KMS-11 (cell line): ENCODE measurements at regions not wholly inside any gene's neighbourhood (a gene's known extent, or its start where the extent isn't known, plus 50 kb on each side); places are given as distances from the start of the nearest gene placed in this dataset.

ENCODE experiments used
- H2AFZ ChIP-seq: fragments of 200-600 bp; sonication (generic); 2 replicates; pipeline ENCODE4 v1.6.1; 2016; ENCODE audit warnings: antibody characterized with exemption, mixed run types, low read depth
- H3K27ac ChIP-seq: fragments of 200-600 bp; sonication (generic); 2 replicates; pipeline ENCODE4 v1.6.1; 2016; ENCODE audit warnings: mild to moderate bottlenecking, mixed run types
- H3K27me3 ChIP-seq: fragments of 200-600 bp; sonication (generic); 2 replicates; pipeline ENCODE4 v1.6.1; 2017; ENCODE audit warnings: mild to moderate bottlenecking, low read depth, mixed run types, moderate library complexity; ENCODE audit not compliant: insufficient read depth
- H3K36me3 ChIP-seq: fragments of 200-600 bp; sonication (generic); 2 replicates; pipeline ENCODE4 v1.6.1; 2017; ENCODE audit warnings: mild to moderate bottlenecking, mixed run types; ENCODE audit not compliant: insufficient read depth
- H3K4me1 ChIP-seq: fragments of 200-600 bp; sonication (generic); 2 replicates; pipeline ENCODE4 v1.6.1; 2016; ENCODE audit warnings: mild to moderate bottlenecking, low read depth, mixed run types; ENCODE audit not compliant: poor library complexity, severe bottlenecking
- H3K4me2 ChIP-seq: fragments of 200-600 bp; sonication (generic); 2 replicates; pipeline ENCODE4 v1.7.0; 2016; ENCODE audit warnings: mild to moderate bottlenecking, mixed run types
- H3K4me3 ChIP-seq: fragments of 200-600 bp; sonication (generic); IDR thresholded peaks from 2 replicates; pipeline ENCODE4 v1.6.1; 2017; ENCODE audit warnings: low read depth, low read length, mixed read lengths; ENCODE audit not compliant: insufficient read depth
- H3K79me2 ChIP-seq: fragments of 200-600 bp; sonication (generic); 2 replicates; pipeline ENCODE4 v1.6.1; 2016; ENCODE audit warnings: low read depth, mixed run types; ENCODE audit not compliant: insufficient read depth
- H3K9ac ChIP-seq: fragments of 200-600 bp; sonication (generic); 2 replicates; pipeline ENCODE4 v1.6.1; 2016; ENCODE audit warnings: mild to moderate bottlenecking, mixed run types
- H4K20me1 ChIP-seq: fragments of 200-600 bp; sonication (generic); 2 replicates; pipeline ENCODE4 v1.6.1; 2016; ENCODE audit warnings: mild to moderate bottlenecking, mixed run types; ENCODE audit not compliant: insufficient read depth
- CTCF ChIP-seq: fragments of 200-600 bp; sonication (generic); conservative IDR thresholded peaks from 2 replicates; pipeline ENCODE4 v1.6.1; 2017; ENCODE audit warnings: low read depth, mild to moderate bottlenecking, antibody characterized with exemption, low read length, moderate library complexity, mixed read lengths

- no peaks in the 10 kb centered on the region for H3K4me1 ChIP-seq
- no peaks in the 10 kb centered on the region for H4K20me1 ChIP-seq
- no peak overlapping the region for H3K4me3 ChIP-seq
- H3K36me3 ChIP-seq, result no peaks in the 10 kb centered on the region
- H3K27ac ChIP-seq, result no peak overlapping the region
- H3K79me2 ChIP-seq, result no peaks in the 10 kb centered on the region
- no peak overlapping the region for H3K4me2 ChIP-seq
- no peak overlapping the region for H2AFZ ChIP-seq
- H3K9ac ChIP-seq, result no peak overlapping the region
- peak; percentile 68 for TF ChIP-seq CTCF
- H3K27me3 ChIP-seq, result no peaks in the 10 kb centered on the region
These were observed 268.3 kb upstream of the NETO1 start for GRCh38 chr18:73136134-73136533.

GRCh38 chr18:73124175-73124574 is 256.4 kb upstream of the NETO1 start:
- Histone ChIP-seq H2AFZ (no peak overlapping the region), H4K20me1 (no peaks in the 10 kb centered on the region), H3K27me3 (no peaks in the 10 kb centered on the region), H3K4me1 (no peaks in the 10 kb centered on the region), H3K4me2 (no peak overlapping the region), H3K4me3 (no peak overlapping the region), H3K36me3 (no peaks in the 10 kb centered on the region), H3K27ac (no peak overlapping the region), H3K79me2 (no peaks in the 10 kb centered on the region), H3K9ac (no peak overlapping the region)
- TF ChIP-seq CTCF, result no peak

DNA sequence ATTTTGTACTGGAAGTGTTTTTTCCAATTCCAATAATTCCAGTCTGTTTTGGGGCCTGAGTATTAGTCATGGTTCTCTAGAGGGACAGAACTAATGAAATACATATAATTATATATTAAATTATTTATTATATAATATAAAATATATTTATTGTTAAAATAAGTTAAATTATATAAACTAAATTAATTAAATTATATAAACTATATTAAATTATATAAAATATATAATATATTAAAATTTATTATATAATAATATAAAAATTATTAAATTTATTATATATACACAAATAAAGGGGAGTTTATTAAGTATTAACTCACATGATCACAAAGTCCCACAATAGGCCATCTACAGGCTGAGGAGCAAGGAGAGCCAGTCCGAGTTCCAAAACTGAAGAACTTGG is 253.4 kb upstream of the NETO1 start:
- H3K4me3 ChIP-seq, result no peak overlapping the region
- H3K4me1 ChIP-seq, result no peaks in the 10 kb centered on the region
- no peaks in the 10 kb centered on the region for H3K27me3 ChIP-seq
- no peak for TF ChIP-seq CTCF
- no peaks in the 10 kb centered on the region for H3K79me2 ChIP-seq
- no peak overlapping the region for H3K4me2 ChIP-seq
- no peaks in the 10 kb centered on the region for H4K20me1 ChIP-seq
- no peaks in the 10 kb centered on the region for H3K36me3 ChIP-seq
- H2AFZ ChIP-seq, result no peak overlapping the region
- H3K27ac ChIP-seq, result no peak overlapping the region
- H3K9ac ChIP-seq, result no peak overlapping the region

DNA sequence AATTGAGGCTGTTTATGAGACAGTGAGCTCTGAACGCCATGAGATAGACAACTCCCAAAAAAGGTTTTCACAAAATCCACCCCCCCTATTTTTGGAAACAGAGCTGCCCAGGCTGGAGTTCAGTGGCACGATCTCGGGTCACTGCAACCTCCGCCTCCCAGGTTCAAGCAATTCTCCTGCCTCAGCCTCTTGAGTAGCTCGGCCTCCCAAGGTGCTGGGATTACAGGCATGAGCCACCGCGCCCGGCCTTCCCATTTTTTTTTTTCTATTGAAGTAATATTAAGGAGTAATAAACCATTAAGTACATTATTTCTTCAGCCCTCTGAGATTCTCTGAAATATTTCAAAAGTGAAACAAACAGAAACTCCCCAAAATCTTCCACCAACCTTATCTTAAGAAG is 252.8 kb upstream of the NETO1 start:
- no peak overlapping the region for H2AFZ ChIP-seq
- H3K4me3 ChIP-seq, result no peak overlapping the region
- no peak overlapping the region for H3K9ac ChIP-seq
- no peak overlapping the region for H3K4me2 ChIP-seq
- no peaks in the 10 kb centered on the region for H3K36me3 ChIP-seq
- no peaks in the 10 kb centered on the region for H3K4me1 ChIP-seq
- H3K27me3 ChIP-seq, result no peaks in the 10 kb centered on the region
- no peak for TF ChIP-seq CTCF
- H3K79me2 ChIP-seq, result no peaks in the 10 kb centered on the region
- no peaks in the 10 kb centered on the region for H4K20me1 ChIP-seq
- no peak overlapping the region for H3K27ac ChIP-seq

DNA sequence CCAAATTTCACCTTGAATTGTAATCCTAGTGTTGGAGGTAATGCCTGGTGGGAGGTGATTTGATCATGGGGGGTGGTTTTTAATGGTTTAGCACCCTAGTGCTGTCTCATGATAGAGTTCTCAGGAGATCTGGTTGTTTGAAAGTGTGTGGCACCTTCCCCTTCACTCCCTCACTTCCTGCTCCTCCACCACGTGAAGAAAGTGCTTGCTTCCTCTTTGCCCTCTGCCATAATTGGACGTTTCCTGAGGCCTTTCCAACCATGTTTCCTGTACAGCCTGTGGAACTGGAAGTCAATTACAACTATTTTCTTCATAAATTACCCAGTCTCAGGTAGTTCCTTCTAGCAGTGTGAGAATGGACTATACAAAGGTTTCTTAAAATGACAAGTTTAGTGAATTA is 251.8 kb upstream of the NETO1 start:
- no peak overlapping the region for H3K4me3 ChIP-seq
- no peak overlapping the region for H3K9ac ChIP-seq
- H3K27ac ChIP-seq, result no peak overlapping the region
- no peak overlapping the region for H2AFZ ChIP-seq
- no peaks in the 10 kb centered on the region for H4K20me1 ChIP-seq
- TF ChIP-seq CTCF, result no peak
- H3K4me1 ChIP-seq, result no peaks in the 10 kb centered on the region
- H3K4me2 ChIP-seq, result no peak overlapping the region
- no peaks in the 10 kb centered on the region for H3K79me2 ChIP-seq
- no peaks in the 10 kb centered on the region for H3K27me3 ChIP-seq
- no peaks in the 10 kb centered on the region for H3K36me3 ChIP-seq
